Stimulated activated CD4-positive, alpha-beta T cell treated with anti-CD3 and anti-CD28 coated beads, Interleukin-1b, Interleukin-23, amount 100 ng/mL, for 4 hours (primary cell): ENCODE measurements at regions not wholly inside any gene's neighbourhood (a gene's known extent, or its start where the extent isn't known, plus 50 kb on each side); places are given as distances from the start of the nearest gene placed in this dataset.

Experiments
- DNase-seq, 2 donors: peaks; one replicate each; pipeline ENCODE4 v3.0.0-alpha.2; 2020; ENCODE audit warnings: low read depth in 2 of 2

DNA sequence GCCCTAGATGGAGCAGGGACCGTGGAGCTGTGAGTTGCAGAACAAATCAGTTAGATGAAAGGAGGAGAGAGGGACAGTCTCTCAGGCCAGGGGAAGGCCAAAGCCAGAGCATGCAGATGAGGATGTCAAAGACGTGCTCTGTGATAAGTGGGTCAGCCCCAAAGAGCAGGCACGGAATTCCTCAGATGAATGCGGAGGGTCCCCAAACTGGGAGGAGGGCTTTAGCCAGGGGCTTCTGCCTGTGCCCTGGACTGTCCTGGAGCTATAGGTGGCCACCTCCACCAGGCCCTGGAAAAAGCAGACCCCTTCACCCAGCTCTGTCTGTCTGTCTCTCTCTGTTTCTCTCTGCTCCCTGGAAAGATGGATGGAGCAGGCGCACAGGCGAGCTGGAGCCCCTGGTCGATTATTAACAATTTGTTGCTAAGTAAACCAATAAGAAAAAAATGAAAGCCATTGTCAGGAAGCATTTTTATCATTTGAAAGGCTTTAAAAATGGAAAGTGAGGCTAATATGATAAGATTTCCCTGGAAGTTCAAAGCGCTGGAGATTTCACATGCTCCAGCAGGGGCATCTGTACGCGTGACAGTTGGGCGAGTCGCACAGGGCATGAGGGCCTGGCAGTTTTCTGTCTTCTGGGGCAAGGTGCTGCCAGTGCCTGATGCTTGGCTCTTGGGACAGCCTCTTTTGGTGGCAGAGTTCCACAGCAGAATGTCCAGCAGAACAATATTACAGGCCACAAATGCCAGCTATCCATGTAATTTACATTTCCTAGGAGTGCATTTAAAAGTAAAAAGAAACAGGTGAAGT, 241.0 kb downstream of the GLI2 start:
- DNase-seq = no peak

DNA sequence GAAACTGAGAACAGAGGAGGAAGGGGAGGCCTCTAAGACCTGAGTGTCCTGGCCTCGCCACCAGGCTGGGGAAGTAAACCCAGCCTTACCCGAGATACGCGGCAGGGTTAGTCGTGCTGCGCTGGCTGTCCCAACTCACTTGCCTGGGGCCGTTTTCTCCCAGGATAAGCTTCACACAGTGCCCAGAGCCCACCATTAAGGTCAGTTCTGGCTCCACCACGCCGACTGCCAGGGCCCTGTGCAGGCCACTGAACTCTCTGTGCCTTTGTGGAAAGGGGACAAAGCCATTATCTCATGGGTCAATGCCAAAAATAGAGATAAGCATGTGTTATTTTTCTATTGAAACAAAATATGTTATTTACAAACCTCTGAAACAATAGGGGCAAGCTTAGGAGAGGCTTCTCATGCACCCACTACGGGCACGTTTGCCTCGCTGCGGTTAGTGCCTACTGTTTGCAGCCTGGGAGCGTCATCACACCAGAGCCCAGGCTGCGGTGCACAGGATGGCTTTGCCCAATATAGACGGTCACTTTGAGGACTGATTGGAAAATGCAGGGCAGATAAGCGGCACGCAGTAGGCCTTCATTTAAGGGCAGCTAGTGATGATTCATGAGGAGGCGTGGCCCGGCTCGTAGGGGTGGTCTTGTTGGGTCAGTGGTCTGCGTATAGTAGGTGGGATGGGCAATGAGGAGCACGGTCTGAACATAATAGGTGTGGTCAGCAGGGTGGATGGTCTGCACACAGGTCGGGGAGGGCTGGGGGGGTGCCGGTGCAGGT, 242.1 kb downstream of the GLI2 start:
- DNase-seq = no peak

DNA sequence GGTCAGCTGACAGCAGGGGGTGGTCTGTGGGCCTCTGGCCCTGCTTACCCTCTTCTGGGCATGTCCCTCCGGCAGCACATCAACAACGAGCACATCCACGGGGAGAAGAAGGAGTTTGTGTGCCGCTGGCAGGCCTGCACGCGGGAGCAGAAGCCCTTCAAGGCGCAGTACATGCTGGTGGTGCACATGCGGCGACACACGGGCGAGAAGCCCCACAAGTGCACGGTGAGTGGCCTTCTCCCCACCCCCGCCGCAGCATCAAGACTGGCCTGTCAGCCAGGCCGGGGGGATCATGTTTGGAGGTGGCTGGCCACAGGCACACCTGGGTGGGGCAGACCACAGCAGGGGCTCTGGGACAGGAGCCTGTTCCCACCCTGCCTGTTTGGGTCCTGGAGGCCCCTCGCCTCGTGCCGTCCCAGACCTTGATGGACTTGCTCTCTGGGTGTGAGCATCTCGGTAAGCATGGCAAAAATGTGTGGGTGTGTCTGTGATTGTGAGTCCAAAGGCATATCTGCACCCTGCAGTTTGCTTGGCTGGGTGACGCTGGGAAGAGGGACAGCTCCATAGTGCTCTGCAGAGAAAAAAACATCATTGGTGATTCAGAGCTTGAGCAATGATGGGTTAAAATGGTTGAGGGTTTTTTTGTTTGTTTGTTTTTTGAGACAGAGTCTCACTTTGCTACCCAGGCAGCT, 242.8 kb downstream of the GLI2 start:
- DNase-seq = no peak

GRCh38 chr2:120979398-120979797, 243.7 kb downstream of the GLI2 start:
- no peak for DNase-seq

DNA sequence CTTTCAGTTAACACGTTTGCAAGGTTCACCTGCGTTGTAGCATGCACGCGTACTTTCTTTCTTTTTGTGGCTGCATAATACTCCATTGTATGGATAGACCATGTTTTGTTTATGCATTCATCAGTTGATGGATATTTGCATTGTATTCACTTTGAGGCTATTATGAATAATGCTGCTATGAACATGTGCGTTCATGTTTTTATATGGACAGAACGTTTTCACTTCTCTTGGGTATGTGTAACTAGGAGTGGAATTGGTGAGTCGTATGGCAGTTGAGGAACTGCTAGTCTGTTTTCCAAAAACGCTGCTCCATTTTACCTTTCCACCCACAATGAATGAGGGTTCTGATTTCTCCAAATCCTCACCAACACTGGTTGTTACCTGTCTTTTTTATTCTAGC, 244.3 kb downstream of the GLI2 start:
- no peak for DNase-seq

- no peak for DNase-seq
Measured at GRCh38 chr2:120981443-120981842, 245.8 kb downstream of the GLI2 start.

DNA sequence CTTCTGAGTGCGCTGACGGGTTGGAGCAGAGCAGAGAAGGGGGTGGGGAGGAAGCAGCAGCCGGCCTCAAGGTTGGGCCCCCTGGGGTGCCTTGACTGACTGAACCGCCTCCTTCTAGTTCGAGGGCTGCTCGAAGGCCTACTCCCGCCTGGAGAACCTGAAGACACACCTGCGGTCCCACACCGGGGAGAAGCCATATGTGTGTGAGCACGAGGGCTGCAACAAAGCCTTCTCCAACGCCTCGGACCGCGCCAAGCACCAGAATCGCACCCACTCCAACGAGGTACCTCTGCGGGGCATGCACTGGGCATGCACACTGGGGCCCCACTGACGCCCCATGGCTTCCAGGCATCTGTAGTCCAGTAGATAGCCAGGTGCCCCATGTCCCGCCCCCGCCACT, 246.9 kb downstream of the GLI2 start:
- no peak for DNase-seq

DNA sequence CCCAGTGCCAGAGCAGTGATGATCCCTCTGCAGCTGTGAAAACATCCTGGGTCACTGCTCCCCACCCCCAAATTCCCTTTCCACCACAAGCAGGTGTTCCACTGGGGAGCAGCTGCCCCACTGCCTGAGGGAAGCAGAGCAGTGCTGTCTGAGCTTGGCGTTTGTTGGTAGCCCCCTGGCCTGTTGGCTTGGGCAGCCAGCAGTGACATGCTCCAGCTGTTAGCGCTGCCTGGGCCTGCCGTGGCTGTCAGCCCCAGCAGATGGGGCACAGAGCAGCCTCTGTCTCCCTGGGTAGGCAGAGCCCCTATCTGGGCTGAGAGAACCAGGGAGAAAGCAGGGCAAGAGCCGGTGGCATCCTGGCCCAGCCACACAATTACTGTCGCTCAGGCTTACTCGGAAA, 247.7 kb downstream of the GLI2 start:
- no peak for DNase-seq

DNA sequence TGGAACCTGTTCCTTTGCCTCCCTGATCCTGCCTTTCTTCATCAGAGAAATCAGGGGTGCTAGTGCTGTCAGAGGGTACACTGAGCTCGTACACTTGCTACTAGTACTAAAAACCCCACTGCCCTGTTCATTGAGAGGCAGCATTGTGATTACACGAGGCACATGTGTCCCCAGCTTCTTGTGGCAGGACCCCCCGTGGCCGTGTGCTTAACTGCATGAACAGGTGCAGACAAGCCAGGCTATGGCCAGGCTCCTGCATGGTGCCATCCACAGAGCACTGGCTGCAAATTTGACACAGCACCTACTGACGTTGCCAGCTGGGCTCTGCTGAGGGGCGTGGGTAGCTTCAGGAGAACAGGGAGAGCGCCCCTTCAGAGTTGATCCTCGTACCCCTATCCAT, 248.4 kb downstream of the GLI2 start:
- no peak for DNase-seq

GRCh38 chr2:120984452-120985173, 248.9 kb downstream of the GLI2 start:
- no peak for DNase-seq

DNA sequence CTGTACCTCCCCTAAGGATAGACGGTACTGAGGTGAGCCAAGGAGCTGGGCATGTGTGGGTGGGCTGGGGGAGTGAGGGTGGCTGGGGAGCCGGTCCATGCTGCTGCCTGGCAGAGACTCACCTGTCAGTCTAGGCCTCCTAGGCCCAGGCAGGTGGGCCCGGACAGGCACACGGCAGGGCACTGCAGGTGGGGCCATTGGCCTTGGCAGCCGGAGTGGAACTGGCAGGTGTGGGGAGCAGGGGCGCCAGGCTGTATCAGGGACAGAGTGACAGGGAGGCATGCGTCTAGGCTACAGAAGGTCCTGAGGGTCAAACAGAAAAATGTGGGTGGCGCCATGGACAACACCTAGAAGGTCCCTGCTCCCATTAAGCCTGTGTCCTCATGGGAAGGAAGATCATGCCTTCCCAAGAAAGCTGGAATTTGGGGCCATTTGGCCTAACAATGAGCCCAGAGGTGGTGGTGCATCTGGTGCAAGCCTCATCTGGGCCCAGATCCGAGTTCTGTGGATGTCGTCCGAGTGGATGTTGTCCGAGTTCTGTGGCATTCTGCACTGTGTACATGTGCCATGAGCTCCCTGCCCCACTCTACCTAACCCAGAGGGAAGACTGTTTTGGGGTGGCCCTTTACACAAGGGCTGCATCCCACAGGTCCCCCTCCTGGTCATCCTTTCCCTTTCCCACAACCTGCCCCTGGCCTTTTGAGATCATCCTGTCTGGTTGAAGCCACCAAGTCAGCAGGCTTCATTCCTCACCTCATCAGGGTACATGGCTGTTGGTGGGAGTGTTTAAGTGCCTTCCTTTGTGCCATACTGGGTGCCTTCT, 249.7 kb downstream of the GLI2 start:
- no peak for DNase-seq

GRCh38 chr2:120985997-120986651, 250.5 kb downstream of the GLI2 start:
- no peak for DNase-seq

DNA sequence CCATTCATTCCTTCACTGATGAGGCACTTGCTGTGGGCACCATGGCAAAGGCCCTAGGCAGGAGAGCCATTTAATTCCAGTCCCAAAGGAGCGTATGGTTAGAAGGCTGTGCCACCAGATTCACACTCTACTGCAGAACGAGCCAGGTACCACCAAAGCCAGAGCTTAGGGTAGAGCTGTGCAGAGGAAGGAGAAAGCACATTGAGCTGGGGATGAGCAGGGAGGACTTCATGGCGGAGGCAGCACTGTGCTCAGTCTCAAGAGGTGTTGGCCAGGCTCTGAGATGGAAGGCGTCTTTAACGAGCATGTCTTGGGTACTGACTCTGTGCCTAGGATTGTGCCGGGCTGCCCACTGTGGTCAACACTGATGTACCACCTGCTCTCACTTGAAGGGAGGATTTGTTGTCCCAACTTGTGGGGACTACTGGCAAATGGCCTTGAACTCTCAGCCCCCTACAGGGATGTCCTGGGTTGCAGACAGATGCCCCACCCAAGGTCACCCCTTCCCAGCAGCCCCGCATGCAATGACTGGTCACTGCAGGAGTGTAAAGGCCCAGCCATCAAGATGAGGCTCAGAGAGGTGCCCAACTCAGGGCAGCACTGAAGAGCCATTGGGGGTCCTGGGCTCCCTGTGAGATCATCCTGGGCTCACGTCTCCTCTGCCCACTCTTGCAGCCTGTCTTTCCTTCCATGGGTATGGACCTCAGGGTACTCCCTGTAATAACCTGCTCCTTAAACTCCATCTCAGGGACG, 251.4 kb downstream of the GLI2 start:
- DNase-seq = no peak

- no peak for DNase-seq
Measured at GRCh38 chr2:120988051-120988699, 252.5 kb downstream of the GLI2 start.

- DNase-seq = no peak
Measured at GRCh38 chr2:120988700-120989511, 253.2 kb downstream of the GLI2 start.

GRCh38 chr2:120989512-120990441, 254.1 kb downstream of the GLI2 start:
- DNase-seq = no peak

DNA sequence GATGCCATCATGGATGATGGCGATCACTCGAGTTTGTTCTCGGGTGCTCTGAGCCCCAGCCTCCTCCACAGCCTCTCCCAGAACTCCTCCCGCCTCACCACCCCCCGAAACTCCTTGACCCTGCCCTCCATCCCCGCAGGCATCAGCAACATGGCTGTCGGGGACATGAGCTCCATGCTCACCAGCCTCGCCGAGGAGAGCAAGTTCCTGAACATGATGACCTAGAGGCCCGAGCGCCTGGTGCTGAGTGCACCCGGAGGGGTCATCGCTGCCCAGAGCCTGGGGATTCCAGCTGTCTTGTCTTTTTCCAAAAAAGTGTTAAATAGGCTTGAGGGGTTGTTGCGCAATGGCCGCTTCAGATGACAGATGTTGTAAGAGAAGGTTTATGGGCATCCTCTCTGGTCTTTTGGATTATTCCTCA, 254.8 kb downstream of the GLI2 start:
- DNase-seq = no peak
